MM.1S (cell line): ENCODE measurements at regions not wholly inside any gene's neighbourhood (a gene's known extent, or its start where the extent isn't known, plus 50 kb on each side); places are given as distances from the start of the nearest gene placed in this dataset.
"Not testable (repeated sequence)": the region's sequence is repeated elsewhere in the genome, so short reads cannot be mapped to it uniquely, and the experiment has no call there.

Experiments
- DNase-seq: peaks from one replicate; pipeline ENCODE4 v3.0.0-alpha.2; 2015
- H2AFZ ChIP-seq: fragments of 300-600 bp; sonication (generic); 2 replicates; pipeline ENCODE4 v1.6.0; 2016; ENCODE audit warnings: antibody characterized with exemption, low read length
- H3F3A ChIP-seq: fragments of 300-600 bp; sonication (generic); 2 replicates; pipeline ENCODE4 v1.6.1; 2016; ENCODE audit warnings: mild to moderate bottlenecking, antibody characterized with exemption, low read length, moderate library complexity, mixed read lengths; ENCODE audit not compliant: insufficient read depth
- H3K27ac ChIP-seq: fragments of 300-600 bp; sonication (generic); 2 replicates; pipeline ENCODE4 v1.5.1; 2016; ENCODE audit warnings: mild to moderate bottlenecking, low read length
- H3K27me3 ChIP-seq: fragments of 300-600 bp; sonication (generic); replicated peaks from 2 replicates; pipeline ENCODE4 v1.6.0; 2016; ENCODE audit warnings: low read length; ENCODE audit not compliant: insufficient read depth
- H3K36me3 ChIP-seq: fragments of 300-600 bp; sonication (generic); replicated peaks from 2 replicates; pipeline ENCODE4 v1.6.1; 2016; ENCODE audit warnings: mild to moderate bottlenecking, low read length, mixed read lengths; ENCODE audit not compliant: insufficient read depth
- H3K4me1 ChIP-seq: fragments of 300-600 bp; sonication (generic); 2 replicates; pipeline ENCODE4 v1.6.1; 2016; ENCODE audit warnings: low read length, mixed read lengths
- H3K4me2 ChIP-seq: fragments of 300-600 bp; sonication (generic); 2 replicates; pipeline ENCODE4 v1.6.0; 2016; ENCODE audit warnings: low read depth, low read length
- H3K4me3 ChIP-seq: fragments of 300-600 bp; sonication (generic); 2 replicates; pipeline ENCODE4 v1.5.1; 2016; ENCODE audit warnings: low read length, mixed read lengths
- H3K79me2 ChIP-seq: fragments of 300-600 bp; sonication (generic); 2 replicates; pipeline ENCODE4 v1.6.1; 2016; ENCODE audit warnings: mixed run types, low read length, mixed read lengths
- H3K9ac ChIP-seq: fragments of 300-600 bp; sonication (generic); 2 replicates; pipeline ENCODE4 v1.6.1; 2016; ENCODE audit warnings: low read length, mixed read lengths
- H3K9me2 ChIP-seq: fragments of 300-600 bp; sonication (generic); replicated peaks from 2 replicates; pipeline ENCODE4 v1.6.1; 2016; ENCODE audit warnings: mild to moderate bottlenecking, low read length, mixed read lengths; ENCODE audit not compliant: insufficient read depth
- H3K9me3 ChIP-seq: fragments of 300-600 bp; sonication (generic); replicated peaks from 2 replicates; pipeline ENCODE4 v1.6.1; 2016; ENCODE audit warnings: mild to moderate bottlenecking, low read length, mixed read lengths; ENCODE audit not compliant: insufficient read depth
- H4K20me1 ChIP-seq: fragments of 300-600 bp; sonication (generic); 2 replicates; pipeline ENCODE4 v1.6.1; 2016; ENCODE audit warnings: mild to moderate bottlenecking, low read length, moderate library complexity, mixed read lengths; ENCODE audit not compliant: insufficient read depth
- CTCF ChIP-seq: fragments of 300-600 bp; sonication (generic); IDR thresholded peaks from 2 replicates; pipeline ENCODE4 v1.5.1; 2016; ENCODE audit warnings: antibody characterized with exemption, low read length, mixed read lengths
- EZH2 ChIP-seq: fragments of 300-600 bp; sonication (generic); optimal IDR thresholded peaks from 2 replicates; pipeline ENCODE3; 2017; ENCODE audit warnings: low read depth, mild to moderate bottlenecking, antibody characterized with exemption, low read length, mixed read lengths
- EZH2phosphoT487 ChIP-seq: fragments of 300-600 bp; sonication (generic); IDR thresholded peaks from 2 replicates; pipeline ENCODE4 v1.6.1; 2018; ENCODE audit warnings: antibody characterized with exemption, low read length

GRCh38 chr9:73441890-73442818 lies 290.5 kb downstream of the ANXA1 start:
- H3K79me2 ChIP-seq, result no peaks in the 10 kb centered on the region
- no peaks in the 10 kb centered on the region for H3F3A ChIP-seq
- no peaks in the 10 kb centered on the region for H3K27me3 ChIP-seq
- H3K9me3 ChIP-seq, result no peaks in the 10 kb centered on the region
- H2AFZ ChIP-seq, result no peak overlapping the region
- no peaks in the 10 kb centered on the region; the same call in 1 of the 2 replicates for H3K9me2 ChIP-seq
- TF ChIP-seq EZH2phosphoT487 (no peak), EZH2 (no peak), CTCF (no peak)
- H4K20me1 ChIP-seq, result no peaks in the 10 kb centered on the region
- no peak overlapping the region for H3K4me3 ChIP-seq
- H3K4me2 ChIP-seq, result no peak overlapping the region
- no peak overlapping the region for H3K27ac ChIP-seq
- no peak overlapping the region for H3K9ac ChIP-seq
- no peak for DNase-seq
- no peaks in the 10 kb centered on the region for H3K36me3 ChIP-seq
- H3K4me1 ChIP-seq, result peaks cover 11% of the 10 kb centered on the region

- Histone ChIP-seq H3K4me2 (no peak overlapping the region), H3K9me3 (no peaks in the 10 kb centered on the region), H3K9me2 (no peaks in the 10 kb centered on the region; the same call in 1 of the 2 replicates), H3K36me3 (no peaks in the 10 kb centered on the region), H2AFZ (no peak overlapping the region), H3K4me3 (no peak overlapping the region), H3F3A (no peaks in the 10 kb centered on the region), H4K20me1 (no peaks in the 10 kb centered on the region), H3K27me3 (no peaks in the 10 kb centered on the region), H3K9ac (no peak overlapping the region), H3K4me1 (no peaks in the 10 kb centered on the region), H3K79me2 (no peaks in the 10 kb centered on the region), H3K27ac (no peak overlapping the region)
- TF ChIP-seq EZH2 (no peak), EZH2phosphoT487 (no peak), CTCF (no peak)
- DNase-seq, result no peak
These were observed 293.2 kb downstream of the ANXA1 start for GRCh38 chr9:73444821-73445220.

- not testable (repeated sequence) for H3K27me3 ChIP-seq, H3K9me2 ChIP-seq, DNase-seq, H3K36me3 ChIP-seq, H3K79me2 ChIP-seq, H3K9me3 ChIP-seq, H3F3A ChIP-seq, H4K20me1 ChIP-seq, H2AFZ ChIP-seq, H3K4me2 ChIP-seq, H3K9ac ChIP-seq, H3K4me3 ChIP-seq, H3K27ac ChIP-seq, H3K4me1 ChIP-seq
These were observed 293.7 kb downstream of the ANXA1 start for GRCh38 chr9:73445384-73445783.

- no peak for TF ChIP-seq EZH2
These were observed 294.6 kb downstream of the ANXA1 start for GRCh38 chr9:73446306-73446705.

More at GRCh38 chr9:73446306-73446705, 294.6 kb downstream of the ANXA1 start:
- H3K9ac ChIP-seq, result no peak overlapping the region
- no peaks in the 10 kb centered on the region for H3K79me2 ChIP-seq
- H3F3A ChIP-seq, result no peaks in the 10 kb centered on the region
- no peak overlapping the region for H3K27ac ChIP-seq
- H3K27me3 ChIP-seq, result no peaks in the 10 kb centered on the region
- H3K9me2 ChIP-seq, result no peaks in the 10 kb centered on the region; the same call in 1 of the 2 replicates
- no peaks in the 10 kb centered on the region for H4K20me1 ChIP-seq
- H3K4me2 ChIP-seq, result no peak overlapping the region
- H3K9me3 ChIP-seq, result no peaks in the 10 kb centered on the region
- H3K36me3 ChIP-seq, result no peaks in the 10 kb centered on the region
- H2AFZ ChIP-seq, result no peak overlapping the region
- no peaks in the 10 kb centered on the region for H3K4me1 ChIP-seq
- no peak overlapping the region for H3K4me3 ChIP-seq
- DNase-seq, result no peak
